GM12891 (cell line): ENCODE measurements at regions not wholly inside any gene's neighbourhood (a gene's known extent, or its start where the extent isn't known, plus 50 kb on each side); places are given as distances from the start of the nearest gene placed in this dataset.
"Not testable (repeated sequence)": the region's sequence is repeated elsewhere in the genome, so short reads cannot be mapped to it uniquely, and the experiment has no call there.

Experiments used
- PAX5 ChIP-seq: IDR thresholded peaks from 2 replicates; pipeline ENCODE4 v1.6.1; 2011; ENCODE audit warnings: low read length, moderate library complexity, mild to moderate bottlenecking; ENCODE audit not compliant: insufficient read depth, severe bottlenecking
- POLR2A ChIP-seq: IDR thresholded peaks from 2 replicates; pipeline ENCODE4 v1.6.1; 2011; ENCODE audit warnings: low read depth, low read length, control low read depth
- POLR2AphosphoS5 ChIP-seq: IDR thresholded peaks from 2 replicates; pipeline ENCODE4 v1.6.1; 2011; ENCODE audit warnings: low read depth, low read length, control low read depth
- SPI1 ChIP-seq: IDR thresholded peaks from 2 replicates; pipeline ENCODE4 v1.6.1; 2011; ENCODE audit warnings: low read depth, low read length, control low read depth
- TAF1 ChIP-seq: IDR thresholded peaks from 2 replicates; pipeline ENCODE4 v1.6.1; 2011; ENCODE audit warnings: low read depth, low read length, control low read depth

- TF ChIP-seq POLR2A, POLR2AphosphoS5, TAF1, PAX5, SPI1: not testable (repeated sequence)
Measured at GRCh38 chr2:91658336-91658735, 2966.9 kb downstream of the RPIA start.
